Activated CD4-positive, alpha-beta T cell treated with anti-CD3 and anti-CD28 coated beads for 36 hours (primary cell): ENCODE measurements at regions not wholly inside any gene's neighbourhood (a gene's known extent, or its start where the extent isn't known, plus 50 kb on each side); places are given as distances from the start of the nearest gene placed in this dataset.

Experiments
- ATAC-seq: fragments of 200-7000 bp; cut with Tn5 transposase; one replicate; pipeline ENCODE4 v1.10.0; 2021; ENCODE audit warnings: mild to moderate bottlenecking, moderate library complexity
- CTCF ChIA-PET: fragments of 350-600 bp; sonication (Branson Sonifier 250); formaldehyde crosslinking; loops from one replicate; lab custom pipeline; 2021; ENCODE audit warnings: antibody characterized with exemption; lab: Charles Lee
- POLR2A ChIA-PET: fragments of 350-600 bp; sonication (Branson Sonifier 250); formaldehyde crosslinking; loops from one replicate; lab custom pipeline; 2021; ENCODE audit warnings: antibody characterized with exemption, inconsistent platforms; lab: Charles Lee
- DNase-seq: peaks from one replicate; pipeline ENCODE4 v3.0.0-alpha.2; 2020
- H3K27ac Mint-ChIP-seq: one replicate; pipeline ENCODE4 v1.8.0; 2021; ENCODE audit warnings: mixed read lengths
- H3K27me3 Mint-ChIP-seq: one replicate; pipeline ENCODE4 v1.8.0; 2021; ENCODE audit warnings: mixed read lengths
- H3K36me3 Mint-ChIP-seq: one replicate; pipeline ENCODE4 v1.8.0; 2021; ENCODE audit warnings: low read depth, mixed read lengths
- H3K4me1 Mint-ChIP-seq: one replicate; pipeline ENCODE4 v1.8.0; 2021; ENCODE audit warnings: mixed read lengths
- H3K4me3 Mint-ChIP-seq: one replicate; pipeline ENCODE4 v1.8.0; 2021; ENCODE audit warnings: mild to moderate bottlenecking, moderate library complexity, mixed read lengths
- H3K9me3 Mint-ChIP-seq: one replicate; pipeline ENCODE4 v1.8.0; 2021; ENCODE audit warnings: low read depth, mixed read lengths
- intact Hi-C, 2 experiments: fragments of 100-400 bp; cut with DNase I in 1 of 2; cut with micrococcal nuclease in 1 of 2; formaldehyde crosslinking; loops; one replicate each; pipeline versions ENCODE4 v1.14.2 to v1.15.1; 2022 to 2024; cut with DNase I, micrococcal nuclease

GRCh38 chr11:69984457-69985261, 93.5 kb upstream of the ANO1 start:
- Mint-ChIP-seq H3K9me3 (no peaks in the 10 kb centered on the region), H3K27me3 (peaks cover 45% of the 10 kb centered on the region), H3K27ac (no peak overlapping the region), H3K4me3 (no peak overlapping the region), H3K36me3 (no peaks in the 10 kb centered on the region), H3K4me1 (no peaks in the 10 kb centered on the region)
- ChIA-PET CTCF (no interaction called here), POLR2A (no interaction called here)
- intact Hi-C loops = no loop called here
- DNase-seq (no peak), ATAC-seq (no peak)

- Mint-ChIP-seq H3K27ac (no peak overlapping the region), H3K4me3 (no peak overlapping the region), H3K4me1 (no peaks in the 10 kb centered on the region), H3K27me3 (peaks cover 48% of the 10 kb centered on the region), H3K9me3 (no peaks in the 10 kb centered on the region), H3K36me3 (no peaks in the 10 kb centered on the region)
- CTCF ChIA-PET = no interaction called here
- ATAC-seq = no peak
- intact Hi-C loops = no loop called here
- no peak for DNase-seq
- POLR2A ChIA-PET = no interaction called here
Observed at GRCh38 chr11:69985331-69985640, 92.8 kb upstream of the ANO1 start.

GRCh38 chr11:69985641-69986439, 92.3 kb upstream of the ANO1 start:
- no peak for DNase-seq
- Mint-ChIP-seq H3K9me3 (no peaks in the 10 kb centered on the region), H3K27me3 (peaks cover 48% of the 10 kb centered on the region), H3K27ac (no peak overlapping the region), H3K36me3 (no peaks in the 10 kb centered on the region), H3K4me1 (no peaks in the 10 kb centered on the region), H3K4me3 (no peak overlapping the region)
- intact Hi-C loops = no loop called here
- POLR2A ChIA-PET = no interaction called here
- ATAC-seq = no peak
- CTCF ChIA-PET = no interaction called here

- Mint-ChIP-seq H3K27ac (no peak overlapping the region), H3K4me3 (no peak overlapping the region), H3K36me3 (no peaks in the 10 kb centered on the region), H3K4me1 (no peaks in the 10 kb centered on the region), H3K27me3 (peaks cover 48% of the 10 kb centered on the region), H3K9me3 (no peaks in the 10 kb centered on the region)
- DNase-seq = no peak
- POLR2A ChIA-PET = no interaction called here
- CTCF ChIA-PET = no interaction called here
- no peak for ATAC-seq
- intact Hi-C loops = no loop called here
Observed at GRCh38 chr11:69986440-69986787, 91.7 kb upstream of the ANO1 start.

- ChIA-PET POLR2A (no interaction called here), CTCF (no interaction called here)
- DNase-seq = no peak
- no peaks in the 10 kb centered on the region for H3K36me3 Mint-ChIP-seq
- no peak overlapping the region for H3K27ac Mint-ChIP-seq
- peaks cover 46% of the 10 kb centered on the region for H3K27me3 Mint-ChIP-seq
- no peaks in the 10 kb centered on the region for H3K9me3 Mint-ChIP-seq
- intact Hi-C loops = no loop called here
- H3K4me1 Mint-ChIP-seq = no peaks in the 10 kb centered on the region
- ATAC-seq = no peak
- no peak overlapping the region for H3K4me3 Mint-ChIP-seq
Observed at GRCh38 chr11:69986830-69987229, 91.3 kb upstream of the ANO1 start.

GRCh38 chr11:69992026-69992425, 86.1 kb upstream of the ANO1 start:
- Mint-ChIP-seq H3K36me3 (no peaks in the 10 kb centered on the region), H3K27me3 (peaks cover 25% of the 10 kb centered on the region), H3K4me1 (no peaks in the 10 kb centered on the region), H3K27ac (no peak overlapping the region), H3K4me3 (no peak overlapping the region), H3K9me3 (peaks cover 2% of the 10 kb centered on the region)
- ChIA-PET CTCF (no interaction called here), POLR2A (no interaction called here)
- intact Hi-C loops = no loop called here
- DNase-seq (no peak), ATAC-seq (no peak)

GRCh38 chr11:69992943-69993694, 85.0 kb upstream of the ANO1 start:
- Mint-ChIP-seq H3K27ac (no peak overlapping the region), H3K9me3 (peaks cover 2% of the 10 kb centered on the region), H3K4me1 (no peaks in the 10 kb centered on the region), H3K4me3 (no peak overlapping the region), H3K27me3 (peaks cover 23% of the 10 kb centered on the region), H3K36me3 (no peaks in the 10 kb centered on the region)
- DNase-seq (no peak), ATAC-seq (no peak)
- POLR2A ChIA-PET = no interaction called here
- CTCF ChIA-PET = interaction anchor here (0.6 to 0.7 kb wide), 2 partner anchors 1281 to 1420 kb away, joined by 3 read pairs; no protein-coding TSS in a partner anchor
- intact Hi-C loops = no loop called here

- no peaks in the 10 kb centered on the region for H3K4me1 Mint-ChIP-seq
- no peak overlapping the region for H3K27ac Mint-ChIP-seq
- H3K36me3 Mint-ChIP-seq = no peaks in the 10 kb centered on the region
- DNase-seq (no peak), ATAC-seq (no peak)
- H3K9me3 Mint-ChIP-seq = peaks cover 2% of the 10 kb centered on the region
- intact Hi-C loops = no loop called here
- POLR2A ChIA-PET = no interaction called here
- no peak overlapping the region for H3K4me3 Mint-ChIP-seq
- peaks cover 15% of the 10 kb centered on the region for H3K27me3 Mint-ChIP-seq
- CTCF ChIA-PET = interaction anchor here (0.6 kb wide), 1 partner anchor 48 kb away, joined by 6 read pairs; no protein-coding TSS in a partner anchor
Observed at GRCh38 chr11:69994810-69995209, 83.3 kb upstream of the ANO1 start.

GRCh38 chr11:69995697-69996096, 82.4 kb upstream of the ANO1 start:
- no peak overlapping the region for H3K27ac Mint-ChIP-seq
- ChIA-PET POLR2A (no interaction called here), CTCF (no interaction called here)
- ATAC-seq (no peak), DNase-seq (no peak)
- H3K4me3 Mint-ChIP-seq = no peak overlapping the region
- H3K4me1 Mint-ChIP-seq = no peaks in the 10 kb centered on the region
- intact Hi-C loops = no loop called here
- H3K9me3 Mint-ChIP-seq = peaks cover 2% of the 10 kb centered on the region
- H3K36me3 Mint-ChIP-seq = no peaks in the 10 kb centered on the region
- peaks cover 12% of the 10 kb centered on the region for H3K27me3 Mint-ChIP-seq

- Mint-ChIP-seq H3K4me1 (no peaks in the 10 kb centered on the region), H3K27ac (no peak overlapping the region), H3K27me3 (peaks cover 15% of the 10 kb centered on the region), H3K36me3 (no peaks in the 10 kb centered on the region), H3K4me3 (no peak overlapping the region), H3K9me3 (peaks cover 2% of the 10 kb centered on the region)
- intact Hi-C loops = no loop called here
- CTCF ChIA-PET = interaction anchor here (0.5 kb wide), 1 partner anchor 1144 kb away, joined by 5 read pairs; no protein-coding TSS in a partner anchor
- ATAC-seq = no peak
- no peak for DNase-seq
- POLR2A ChIA-PET = no interaction called here
Observed at GRCh38 chr11:69996451-69996850, 81.7 kb upstream of the ANO1 start.

GRCh38 chr11:69997352-69997751, 80.8 kb upstream of the ANO1 start:
- no peak for ATAC-seq
- Mint-ChIP-seq H3K27ac (no peak overlapping the region), H3K4me3 (no peak overlapping the region), H3K4me1 (no peaks in the 10 kb centered on the region), H3K27me3 (peaks cover 18% of the 10 kb centered on the region), H3K36me3 (no peaks in the 10 kb centered on the region), H3K9me3 (peaks cover 2% of the 10 kb centered on the region)
- CTCF ChIA-PET = interaction anchor here (0.7 kb wide), 1 partner anchor 199 kb away, joined by 3 read pairs; no protein-coding TSS in a partner anchor
- intact Hi-C loops = no loop called here
- DNase-seq = no peak
- POLR2A ChIA-PET = no interaction called here
